Hematopoietic multipotent progenitor cell treated with erythropoietin and hydrocortisone succinate and interleukin-3 and kit ligand, for 15 days (in vitro differentiated cells): ENCODE measurements at regions not wholly inside any gene's neighbourhood (a gene's known extent, or its start where the extent isn't known, plus 50 kb on each side); places are given as distances from the start of the nearest gene placed in this dataset.

Experiments used
- DNase-seq: peaks from one replicate; pipeline ENCODE4 v3.0.0-alpha.2; 2015; ENCODE audit warnings: low spot score

GRCh38 chr21:16587681-16588375 is 858.0 kb downstream of the USP25 start:
- DNase-seq: no peak

GRCh38 chr21:16588433-16588860 is 858.7 kb downstream of the USP25 start:
- no peak for DNase-seq

DNA sequence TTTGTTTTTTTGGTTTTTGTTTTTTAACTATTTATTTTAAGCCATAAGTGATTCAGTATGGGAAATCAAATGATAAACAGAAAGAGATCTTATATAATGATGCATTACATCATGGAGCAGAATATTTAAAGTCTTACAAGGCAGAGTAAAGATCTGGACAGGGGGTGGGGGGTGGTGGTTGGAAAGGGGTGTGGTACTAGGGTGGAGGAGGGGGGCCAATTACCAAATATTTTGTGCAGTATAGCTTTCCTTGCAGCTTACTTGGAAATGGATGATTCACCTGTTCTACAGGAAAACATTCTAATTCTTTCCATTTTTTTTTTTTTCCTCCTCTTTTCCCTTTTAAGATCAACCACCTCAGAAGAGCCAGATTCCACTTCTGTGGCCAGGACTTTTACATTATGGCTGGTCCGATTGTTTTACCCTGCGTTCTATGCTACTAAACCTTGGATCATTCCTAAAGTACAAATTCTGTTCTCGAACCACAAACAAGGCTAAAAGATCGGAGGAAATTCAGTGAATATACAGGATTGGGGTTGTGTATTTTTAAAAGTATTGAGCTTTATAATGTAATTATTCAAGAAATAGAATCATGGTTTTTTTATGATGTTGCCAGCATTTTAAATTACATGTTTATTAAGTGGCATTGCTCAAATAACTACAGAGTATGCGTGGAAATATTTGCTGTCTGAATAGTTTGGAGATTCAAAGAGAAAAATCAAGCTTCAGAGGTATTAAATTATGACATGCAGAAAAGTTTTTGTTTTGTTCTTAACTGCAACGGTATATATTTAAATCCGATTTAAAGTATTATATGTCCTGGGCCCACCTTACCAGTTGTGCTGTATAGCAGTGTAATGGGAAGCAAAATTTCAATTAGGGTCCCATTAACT is 859.5 kb downstream of the USP25 start:
- DNase-seq: no peak

GRCh38 chr21:16590186-16590585 is 860.4 kb downstream of the USP25 start:
- DNase-seq: no peak

DNA sequence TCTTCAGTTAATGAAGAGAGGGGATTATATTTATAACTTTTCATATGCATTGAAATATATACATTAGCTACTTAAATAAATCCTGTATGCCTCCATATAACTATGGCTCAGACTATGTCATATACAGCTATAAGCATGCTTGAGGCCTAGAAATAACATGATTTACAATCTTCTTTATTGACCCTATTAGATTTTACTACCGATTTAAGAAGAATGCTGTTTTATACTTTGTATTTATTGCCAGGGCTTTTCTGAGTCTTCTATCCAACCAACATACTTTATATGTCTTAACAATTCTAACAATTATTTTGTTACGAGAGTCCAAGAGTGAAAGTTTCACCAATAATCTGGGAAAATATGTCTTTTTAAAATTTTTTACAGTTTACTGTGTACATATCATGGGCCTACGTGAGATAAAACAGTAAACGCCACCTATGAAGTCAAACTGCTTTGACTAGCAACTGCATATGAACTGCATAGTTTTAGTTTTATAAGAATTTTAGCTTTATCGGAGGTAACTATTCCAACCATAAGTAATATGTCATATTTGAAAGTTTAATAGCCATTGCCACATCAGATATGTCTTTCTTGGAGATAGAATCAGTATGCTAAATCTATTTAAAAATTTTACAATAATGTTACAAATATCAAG is 861.0 kb downstream of the USP25 start:
- no peak for DNase-seq

DNA sequence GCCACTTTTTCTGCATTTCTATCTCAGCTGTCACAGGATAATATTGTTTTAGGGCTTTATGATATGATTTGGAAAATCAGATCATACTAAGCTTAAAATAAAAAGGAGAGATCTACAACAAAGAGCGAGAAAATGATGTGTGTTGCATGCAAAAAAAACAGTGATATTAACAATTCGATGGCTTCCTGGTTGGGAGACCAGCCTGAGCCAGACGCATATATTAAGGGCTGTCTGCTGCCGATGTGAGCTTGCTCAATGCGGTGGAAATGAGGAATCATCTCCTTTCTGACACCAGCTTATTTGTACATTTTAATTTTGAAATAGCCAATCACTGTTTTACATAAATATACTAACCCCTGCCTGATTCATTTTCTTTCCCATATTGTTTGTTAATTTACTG is 862.6 kb downstream of the USP25 start:
- no peak for DNase-seq

- DNase-seq: no peak
Observed at GRCh38 chr21:16594191-16594590, 864.4 kb downstream of the USP25 start.

GRCh38 chr21:16596369-16596768 is 866.6 kb downstream of the USP25 start:
- no peak for DNase-seq

DNA sequence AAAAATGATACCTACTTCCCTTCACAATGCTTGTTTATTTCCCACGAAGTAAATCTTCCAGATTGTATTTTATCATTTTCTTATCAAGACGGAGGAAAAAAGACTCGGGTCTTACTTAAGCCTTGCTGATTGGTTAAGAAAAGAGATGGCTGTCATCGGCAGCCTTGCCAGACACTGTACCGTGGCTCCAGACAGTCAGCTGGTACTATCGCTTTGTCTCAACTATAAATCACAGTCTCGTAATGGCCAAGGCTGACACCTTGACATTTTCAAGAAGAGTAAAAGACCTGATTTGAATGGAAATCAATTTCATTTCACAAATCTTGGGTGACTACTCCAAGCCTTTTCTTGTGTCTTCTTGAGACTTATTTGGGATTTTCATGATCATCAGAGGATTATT is 868.0 kb downstream of the USP25 start:
- no peak for DNase-seq

GRCh38 chr21:16605597-16605996 is 875.8 kb downstream of the USP25 start:
- no peak for DNase-seq

DNA sequence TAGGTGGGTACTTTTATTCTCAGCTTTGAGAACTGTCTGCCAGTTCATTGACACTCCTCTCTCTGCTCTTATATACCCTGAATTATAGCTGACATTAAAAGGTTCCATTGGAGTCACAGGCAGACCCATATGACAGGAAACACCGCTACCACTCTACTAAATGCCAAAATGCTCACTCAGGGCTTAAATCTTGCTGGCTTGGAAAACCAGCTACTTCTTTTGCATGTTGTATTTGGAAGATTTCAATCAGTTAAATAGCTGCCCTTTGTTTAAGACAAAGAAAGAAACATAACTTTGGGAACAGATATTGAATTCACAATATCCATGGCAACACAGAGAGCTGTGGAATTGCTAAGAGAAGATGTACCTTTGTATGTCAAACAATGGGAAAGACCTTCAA is 876.5 kb downstream of the USP25 start:
- DNase-seq: no peak

GRCh38 chr21:16608209-16608830 is 878.5 kb downstream of the USP25 start:
- no peak for DNase-seq

DNA sequence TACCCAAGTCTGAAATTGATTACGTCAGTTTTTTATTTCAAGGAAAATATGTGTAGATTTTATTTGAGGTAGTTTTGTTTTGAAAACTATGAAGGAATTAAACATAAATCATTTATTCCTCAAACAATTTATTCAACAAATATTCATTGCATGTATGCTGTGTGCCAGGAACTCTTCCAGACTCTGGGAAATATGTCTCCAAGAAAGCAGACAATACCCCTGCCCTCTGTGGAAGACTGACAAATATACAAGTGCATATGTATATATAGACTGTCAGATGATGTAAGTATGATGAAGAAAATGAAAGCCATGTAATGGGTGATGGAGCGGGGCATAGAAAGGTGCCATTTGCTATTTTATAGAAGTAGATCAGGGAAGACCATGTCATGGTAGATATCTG is 889.5 kb downstream of the USP25 start:
- DNase-seq: no peak

- no peak for DNase-seq
Observed at GRCh38 chr21:16620786-16621320, 891.1 kb downstream of the USP25 start.

GRCh38 chr21:16624479-16625118 is 888.2 kb upstream of the CXADR start:
- DNase-seq: no peak

- DNase-seq: no peak
Observed at GRCh38 chr21:16625491-16625890, 887.4 kb upstream of the CXADR start.

GRCh38 chr21:16633831-16634459 is 878.9 kb upstream of the CXADR start:
- peak; percentile 3 for DNase-seq

DNA sequence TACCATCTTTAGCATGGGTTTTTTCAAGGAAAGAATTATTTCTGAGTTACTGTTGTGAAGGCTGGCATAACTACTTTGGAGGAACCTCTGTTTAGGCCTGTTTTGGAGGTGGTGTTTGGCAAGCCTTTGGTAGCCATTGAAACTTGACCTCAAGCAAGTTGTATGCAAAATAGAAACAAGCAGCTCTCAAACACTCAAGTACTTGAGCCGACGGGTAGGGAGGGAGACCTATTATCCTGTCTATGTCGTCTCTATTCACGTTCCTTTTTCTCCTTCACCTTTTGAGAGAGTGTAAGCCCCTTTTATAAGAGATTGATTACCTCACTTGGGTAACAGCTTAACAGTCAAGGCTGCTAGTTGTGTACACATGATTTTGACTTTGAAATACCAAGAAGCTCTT is 878.3 kb upstream of the CXADR start:
- DNase-seq: no peak

DNA sequence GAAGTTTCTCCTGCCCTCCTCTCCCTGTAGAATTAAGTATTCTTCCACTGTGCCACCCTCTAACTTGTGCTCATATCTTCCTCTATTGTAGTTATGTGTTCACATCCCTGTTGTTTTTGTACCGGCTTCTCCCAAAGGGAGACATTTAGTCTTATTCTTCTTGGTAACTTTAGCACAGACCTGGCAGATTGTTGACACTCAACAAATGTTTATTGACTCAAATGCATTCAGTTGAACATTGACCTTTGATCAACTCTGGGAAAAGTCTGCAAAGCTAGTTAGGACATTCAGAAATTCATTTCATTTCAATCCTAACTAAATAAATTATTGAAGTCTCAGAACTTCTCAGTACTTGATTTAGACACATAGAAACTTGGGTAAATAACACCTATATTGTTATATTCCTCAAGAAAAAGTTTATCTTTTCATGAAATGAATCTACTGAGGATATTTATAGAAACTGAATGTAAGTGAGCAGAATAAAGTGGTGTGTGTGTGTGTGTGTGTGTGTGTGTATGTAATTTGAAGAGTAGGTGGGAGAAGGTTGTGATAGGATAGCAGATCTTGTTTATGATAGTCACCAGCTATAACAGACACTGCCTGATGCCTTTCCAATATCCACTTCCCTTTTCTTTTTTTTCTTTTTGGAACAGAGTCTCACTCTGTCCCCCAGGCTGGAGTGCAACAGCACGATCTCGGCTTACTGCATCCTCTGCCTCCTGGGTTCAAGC is 872.4 kb upstream of the CXADR start:
- no peak for DNase-seq

GRCh38 chr21:16642353-16642752 is 870.5 kb upstream of the CXADR start:
- DNase-seq: no peak
